K562 (cell line): ENCODE measurements at regions not wholly inside any gene's neighbourhood (a gene's known extent, or its start where the extent isn't known, plus 50 kb on each side); places are given as distances from the start of the nearest gene placed in this dataset.

Source experiments
- ATF1 ChIP-seq, 2 experiments: fragments of 450-650 bp in 1 of 2; IDR thresholded peaks; 2 replicates each; pipeline ENCODE4 v1.6.1; 2016; ENCODE audit warnings: missing compliant biosample characterization in 1 of 2, missing genetic modification characterization in 1 of 2
- CREM ChIP-seq: IDR thresholded peaks from 2 replicates; pipeline ENCODE4 v1.6.1; 2014; ENCODE audit warnings: antibody characterized with exemption, low read depth
- FOSL1 ChIP-seq: fragments of 200-800 bp; sonication (Bioruptor generic); conservative IDR thresholded peaks from 2 replicates; pipeline ENCODE4 v1.6.1; 2016; ENCODE audit warnings: missing genetic modification characterization, missing compliant biosample characterization
- GABPA ChIP-seq: fragments of 200-800 bp; sonication (Bioruptor generic); conservative IDR thresholded peaks from 2 replicates; pipeline ENCODE4 v1.6.1; 2016; ENCODE audit warnings: low read depth, missing genetic modification characterization, missing compliant biosample characterization
- JUN ChIP-seq, 2 experiments: sonication (generic) in 1 of 2; formaldehyde crosslinking in 1 of 2; IDR thresholded peaks; 2 replicates each; pipeline versions ENCODE4 v1.6.1 to v1.8.0; 2012 to 2022; ENCODE audit warnings: borderline replicate concordance in 2 of 2, mild to moderate bottlenecking in 2 of 2, improper control_type of control experiment in 1 of 2, low read depth in 1 of 2, low read length in 1 of 2, missing genetic modification reagents in 1 of 2
- MAFG ChIP-seq: fragments of 450-650 bp; conservative IDR thresholded peaks from 2 replicates; pipeline ENCODE4 v1.6.1; 2016; ENCODE audit warnings: missing genetic modification characterization, missing compliant biosample characterization
- MAFK ChIP-seq: IDR thresholded peaks from 2 replicates; pipeline ENCODE4 v1.6.1; 2011; ENCODE audit warnings: low read length, improper control_type of control experiment
- MTA1 ChIP-seq: fragments of 450-650 bp; IDR thresholded peaks from 2 replicates; pipeline ENCODE4 v1.6.1; 2017; ENCODE audit warnings: borderline replicate concordance
- NCOA1 ChIP-seq: fragments of 450-650 bp; IDR thresholded peaks from 2 replicates; pipeline ENCODE4 v1.6.1; 2016; ENCODE audit warnings: low read depth
- SIX5 ChIP-seq, 2 experiments: IDR thresholded peaks; 2 replicates each; pipeline ENCODE4 v1.6.1; 2011; ENCODE audit warnings: low read length in 2 of 2, borderline replicate concordance in 1 of 2, low read depth in 1 of 2, mild to moderate bottlenecking in 1 of 2, moderate library complexity in 1 of 2; ENCODE audit not compliant: insufficient read depth in 1 of 2
- SMARCE1 ChIP-seq: fragments of 450-650 bp; IDR thresholded peaks from 2 replicates; pipeline ENCODE4 v1.7.1; 2016; ENCODE audit warnings: mild to moderate bottlenecking
- ZBTB17 ChIP-seq: fragments of 450-650 bp; formaldehyde crosslinking; IDR thresholded peaks from 2 replicates; pipeline ENCODE4 v1.4.0; 2020; ENCODE audit warnings: mild to moderate bottlenecking
- ZC3H11A ChIP-seq: IDR thresholded peaks from 2 replicates; pipeline ENCODE4 v1.6.1; 2012; ENCODE audit warnings: low read depth, low read length, improper control_type of control experiment
- ZNF57 ChIP-seq: fragments of 450-650 bp; formaldehyde crosslinking; IDR thresholded peaks from 2 replicates; pipeline ENCODE4 v1.4.0; 2020; ENCODE audit warnings: mild to moderate bottlenecking, moderate library complexity
- TF ChIP-seq, protein P1 (sequence below): fragments of 250-450 bp; sonication (Bioruptor Pico); IDR thresholded peaks from 2 replicates; pipeline ENCODE4 v1.5.0; 2020; ENCODE audit warnings: mild to moderate bottlenecking, borderline replicate concordance
- TF ChIP-seq, protein P2 (sequence below): fragments of 450-650 bp; IDR thresholded peaks from one replicate; pipeline ENCODE4 v1.6.1; 2018; ENCODE audit warnings: mild to moderate bottlenecking, moderate library complexity; ENCODE audit not compliant: partially characterized antibody
- TF ChIP-seq, protein P3 (sequence below): sonication (generic); formaldehyde crosslinking; IDR thresholded peaks from 2 replicates; pipeline ENCODE4 v1.8.1; 2023; ENCODE audit warnings: mild to moderate bottlenecking, missing genetic modification reagents
- TF ChIP-seq, protein P4 (sequence below): fragments of 250-450 bp; sonication (Bioruptor Pico); IDR thresholded peaks from 2 replicates; pipeline ENCODE4 v1.4.0; 2020; ENCODE audit warnings: borderline replicate concordance
- TF ChIP-seq, protein P5 (sequence below): sonication (generic); formaldehyde crosslinking; IDR thresholded peaks from 2 replicates; pipeline ENCODE4 v1.8.0; 2022; ENCODE audit warnings: mild to moderate bottlenecking, missing genetic modification reagents
- TF ChIP-seq, protein P6 (sequence below): fragments of 450-650 bp; IDR thresholded peaks from 2 replicates; pipeline ENCODE4 v1.6.1; 2016

DNA sequence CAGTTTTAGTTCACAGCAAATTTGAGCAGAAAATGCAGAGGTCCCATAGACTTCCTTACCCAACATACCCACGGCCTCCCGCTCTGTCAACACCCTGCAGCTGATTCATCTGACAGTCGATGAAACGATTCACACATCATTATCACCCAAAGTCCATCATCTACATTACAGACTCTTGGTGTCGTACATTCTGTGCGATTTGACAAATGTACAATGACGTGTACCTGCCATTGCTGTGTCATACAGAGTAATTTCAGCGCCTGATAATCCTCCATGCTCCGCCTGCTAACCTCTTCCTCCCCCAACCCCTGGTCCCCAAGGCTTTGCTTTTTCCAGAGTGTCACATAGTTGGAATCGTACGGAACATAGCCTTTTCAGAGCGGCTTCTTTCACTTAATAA is 94.7 kb upstream of the SLC25A33 start (continued):
- 0 out of 2 replicates have a peak, but pooled peaks have one; percentile 53 for TF ChIP-seq JUN (IDR thresholded peaks at IDR 0.05; ENCODE audit: borderline replicate concordance, low read depth, low read length)
- no peak for TF ChIP-seq JUN (CRISPR knock-in tag; IDR thresholded peaks at IDR 0.05; ENCODE audit: borderline replicate concordance)
- TF ChIP-seq, protein P1, sequence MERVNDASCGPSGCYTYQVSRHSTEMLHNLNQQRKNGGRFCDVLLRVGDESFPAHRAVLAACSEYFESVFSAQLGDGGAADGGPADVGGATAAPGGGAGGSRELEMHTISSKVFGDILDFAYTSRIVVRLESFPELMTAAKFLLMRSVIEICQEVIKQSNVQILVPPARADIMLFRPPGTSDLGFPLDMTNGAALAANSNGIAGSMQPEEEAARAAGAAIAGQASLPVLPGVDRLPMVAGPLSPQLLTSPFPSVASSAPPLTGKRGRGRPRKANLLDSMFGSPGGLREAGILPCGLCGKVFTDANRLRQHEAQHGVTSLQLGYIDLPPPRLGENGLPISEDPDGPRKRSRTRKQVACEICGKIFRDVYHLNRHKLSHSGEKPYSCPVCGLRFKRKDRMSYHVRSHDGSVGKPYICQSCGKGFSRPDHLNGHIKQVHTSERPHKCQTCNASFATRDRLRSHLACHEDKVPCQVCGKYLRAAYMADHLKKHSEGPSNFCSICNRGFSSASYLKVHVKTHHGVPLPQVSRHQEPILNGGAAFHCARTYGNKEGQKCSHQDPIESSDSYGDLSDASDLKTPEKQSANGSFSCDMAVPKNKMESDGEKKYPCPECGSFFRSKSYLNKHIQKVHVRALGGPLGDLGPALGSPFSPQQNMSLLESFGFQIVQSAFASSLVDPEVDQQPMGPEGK (CRISPR knock-in tag) = no peak
- peak; percentile 41; the same call in 1 of the 2 replicates for TF ChIP-seq MAFG (tag)
- TF ChIP-seq, protein P2, sequence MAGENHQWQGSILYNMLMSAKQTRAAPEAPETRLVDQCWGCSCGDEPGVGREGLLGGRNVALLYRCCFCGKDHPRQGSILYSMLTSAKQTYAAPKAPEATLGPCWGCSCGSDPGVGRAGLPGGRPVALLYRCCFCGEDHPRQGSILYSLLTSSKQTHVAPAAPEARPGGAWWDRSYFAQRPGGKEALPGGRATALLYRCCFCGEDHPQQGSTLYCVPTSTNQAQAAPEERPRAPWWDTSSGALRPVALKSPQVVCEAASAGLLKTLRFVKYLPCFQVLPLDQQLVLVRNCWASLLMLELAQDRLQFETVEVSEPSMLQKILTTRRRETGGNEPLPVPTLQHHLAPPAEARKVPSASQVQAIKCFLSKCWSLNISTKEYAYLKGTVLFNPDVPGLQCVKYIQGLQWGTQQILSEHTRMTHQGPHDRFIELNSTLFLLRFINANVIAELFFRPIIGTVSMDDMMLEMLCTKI = no peak
- peak; percentile 70; the same call in 1 of the 2 replicates for TF ChIP-seq NCOA1
- TF ChIP-seq ZC3H11A = no peak
- TF ChIP-seq ZBTB17 = no peak
- TF ChIP-seq, protein P3, sequence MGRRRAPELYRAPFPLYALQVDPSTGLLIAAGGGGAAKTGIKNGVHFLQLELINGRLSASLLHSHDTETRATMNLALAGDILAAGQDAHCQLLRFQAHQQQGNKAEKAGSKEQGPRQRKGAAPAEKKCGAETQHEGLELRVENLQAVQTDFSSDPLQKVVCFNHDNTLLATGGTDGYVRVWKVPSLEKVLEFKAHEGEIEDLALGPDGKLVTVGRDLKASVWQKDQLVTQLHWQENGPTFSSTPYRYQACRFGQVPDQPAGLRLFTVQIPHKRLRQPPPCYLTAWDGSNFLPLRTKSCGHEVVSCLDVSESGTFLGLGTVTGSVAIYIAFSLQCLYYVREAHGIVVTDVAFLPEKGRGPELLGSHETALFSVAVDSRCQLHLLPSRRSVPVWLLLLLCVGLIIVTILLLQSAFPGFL (CRISPR knock-in tag) = no peak
- TF ChIP-seq MTA1 = peak; percentile 41; the same call in 1 of the 2 replicates
- no peak for TF ChIP-seq GABPA (tag)
- TF ChIP-seq ZNF57 (CRISPR knock-in tag) = no peak
- TF ChIP-seq FOSL1 (tag) = peak; percentile 78
- TF ChIP-seq, protein P4, sequence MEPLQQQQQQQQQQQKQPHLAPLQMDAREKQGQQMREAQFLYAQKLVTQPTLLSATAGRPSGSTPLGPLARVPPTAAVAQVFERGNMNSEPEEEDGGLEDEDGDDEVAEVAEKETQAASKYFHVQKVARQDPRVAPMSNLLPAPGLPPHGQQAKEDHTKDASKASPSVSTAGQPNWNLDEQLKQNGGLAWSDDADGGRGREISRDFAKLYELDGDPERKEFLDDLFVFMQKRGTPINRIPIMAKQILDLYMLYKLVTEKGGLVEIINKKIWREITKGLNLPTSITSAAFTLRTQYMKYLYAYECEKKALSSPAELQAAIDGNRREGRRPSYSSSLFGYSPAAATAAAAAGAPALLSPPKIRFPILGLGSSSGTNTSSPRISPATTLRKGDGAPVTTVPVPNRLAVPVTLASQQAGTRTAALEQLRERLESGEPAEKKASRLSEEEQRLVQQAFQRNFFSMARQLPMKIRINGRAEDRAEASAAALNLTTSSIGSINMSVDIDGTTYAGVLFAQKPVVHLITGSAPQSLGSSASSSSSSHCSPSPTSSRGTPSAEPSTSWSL (CRISPR knock-in tag) = no peak
- no peak for TF ChIP-seq SIX5 (IDR thresholded peaks at IDR 0.05; ENCODE audit: borderline replicate concordance in 1 of 2, insufficient read depth in 1 of 2, low read depth in 1 of 2, low read length in 2 of 2)
- TF ChIP-seq, protein P5, sequence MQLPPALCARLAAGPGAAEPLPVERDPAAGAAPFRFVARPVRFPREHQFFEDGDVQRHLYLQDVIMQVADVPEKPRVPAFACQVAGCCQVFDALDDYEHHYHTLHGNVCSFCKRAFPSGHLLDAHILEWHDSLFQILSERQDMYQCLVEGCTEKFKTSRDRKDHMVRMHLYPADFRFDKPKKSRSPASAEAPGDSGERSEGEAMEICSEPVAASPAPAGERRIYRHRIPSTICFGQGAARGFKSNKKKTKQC (CRISPR knock-in tag) = no peak
- peak; percentile 96 for TF ChIP-seq CREM
- peak; percentile 19; the same call in 1 of the 2 replicates for TF ChIP-seq SMARCE1
- TF ChIP-seq, protein P6, sequence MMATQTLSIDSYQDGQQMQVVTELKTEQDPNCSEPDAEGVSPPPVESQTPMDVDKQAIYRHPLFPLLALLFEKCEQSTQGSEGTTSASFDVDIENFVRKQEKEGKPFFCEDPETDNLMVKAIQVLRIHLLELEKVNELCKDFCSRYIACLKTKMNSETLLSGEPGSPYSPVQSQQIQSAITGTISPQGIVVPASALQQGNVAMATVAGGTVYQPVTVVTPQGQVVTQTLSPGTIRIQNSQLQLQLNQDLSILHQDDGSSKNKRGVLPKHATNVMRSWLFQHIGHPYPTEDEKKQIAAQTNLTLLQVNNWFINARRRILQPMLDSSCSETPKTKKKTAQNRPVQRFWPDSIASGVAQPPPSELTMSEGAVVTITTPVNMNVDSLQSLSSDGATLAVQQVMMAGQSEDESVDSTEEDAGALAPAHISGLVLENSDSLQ = peak; percentile 77
- TF ChIP-seq MAFK = 0 out of 2 replicates have a peak, but pooled peaks have one; percentile 22
- no peak for TF ChIP-seq ATF1 (CRISPR knock-in tag; IDR thresholded peaks at IDR 0.05)
- TF ChIP-seq ATF1 (tag; IDR thresholded peaks at IDR 0.05) = peak; percentile 90
